SH-SY5Y (cell line): ENCODE measurements at regions not wholly inside any gene's neighbourhood (a gene's known extent, or its start where the extent isn't known, plus 50 kb on each side); places are given as distances from the start of the nearest gene placed in this dataset.

Experiments used
- GATA2 ChIP-seq: IDR thresholded peaks from 2 replicates; pipeline ENCODE4 v1.6.1; 2011; ENCODE audit warnings: mild to moderate bottlenecking, low read depth, low read length
- GATA3 ChIP-seq: IDR thresholded peaks from 2 replicates; pipeline ENCODE4 v1.6.1; 2011; ENCODE audit warnings: low read depth, mild to moderate bottlenecking, low read length, moderate library complexity

GRCh38 chr6:119873107-119873506, 523.5 kb upstream of the MAN1A1 start:
- no peak for TF ChIP-seq GATA2
- no peak for TF ChIP-seq GATA3
